Type B pancreatic cell (in vitro differentiated cells): ENCODE measurements at regions not wholly inside any gene's neighbourhood (a gene's known extent, or its start where the extent isn't known, plus 50 kb on each side); places are given as distances from the start of the nearest gene placed in this dataset.

Experiments used
- DNase-seq: peaks from one replicate; pipeline ENCODE4 v3.0.0; 2021; ENCODE audit warnings: mixed read lengths; ENCODE audit not compliant: unreplicated experiment; ENCODE audit errors: extremely low spot score
- H3K27ac Mint-ChIP-seq: 2 replicates; pipeline ENCODE4 v1.8.0; 2021; ENCODE audit warnings: mild to moderate bottlenecking, mixed read lengths
- H3K27me3 Mint-ChIP-seq: 2 replicates; pipeline ENCODE4 v1.8.0; 2021; ENCODE audit warnings: mixed read lengths
- H3K36me3 Mint-ChIP-seq: 2 replicates; pipeline ENCODE4 v1.8.0; 2021; ENCODE audit warnings: mixed read lengths
- H3K4me1 Mint-ChIP-seq: one replicate; pipeline ENCODE4 v1.8.0; 2021; ENCODE audit warnings: mixed read lengths; ENCODE audit not compliant: unreplicated experiment
- H3K4me3 Mint-ChIP-seq: 2 replicates; pipeline ENCODE4 v1.8.0; 2021; ENCODE audit warnings: mild to moderate bottlenecking, mixed read lengths
- H3K9me3 Mint-ChIP-seq: 2 replicates; pipeline ENCODE4 v1.8.0; 2021; ENCODE audit warnings: mixed read lengths
- TF ChIP-seq, protein P1 (sequence below): fragments of 200-600 bp; sonication (generic); conservative IDR thresholded peaks from 2 replicates; pipeline ENCODE4 v1.5.0; 2021; ENCODE audit warnings: antibody characterized with exemption, mild to moderate bottlenecking

DNA sequence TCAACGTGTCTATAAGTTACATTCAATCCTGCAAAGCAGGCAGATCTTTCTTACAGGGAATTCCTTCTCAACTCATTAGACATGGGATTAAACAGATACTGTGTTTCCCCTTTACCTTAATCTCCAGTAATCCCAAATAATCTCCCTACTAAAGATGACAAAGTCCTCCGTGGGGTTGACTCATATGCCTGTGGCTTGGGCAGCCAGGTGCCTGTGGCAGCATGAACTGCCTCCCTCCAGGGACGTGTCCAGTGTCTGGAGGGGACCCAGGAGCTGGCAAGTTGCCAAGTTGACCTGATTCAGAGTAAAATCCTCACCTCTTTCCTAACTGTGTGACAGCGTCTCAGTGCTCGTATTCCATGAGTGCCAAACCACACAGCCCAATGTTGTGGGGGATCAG is 94.6 kb upstream of the PTCH1 start:
- TF ChIP-seq, protein P1, sequence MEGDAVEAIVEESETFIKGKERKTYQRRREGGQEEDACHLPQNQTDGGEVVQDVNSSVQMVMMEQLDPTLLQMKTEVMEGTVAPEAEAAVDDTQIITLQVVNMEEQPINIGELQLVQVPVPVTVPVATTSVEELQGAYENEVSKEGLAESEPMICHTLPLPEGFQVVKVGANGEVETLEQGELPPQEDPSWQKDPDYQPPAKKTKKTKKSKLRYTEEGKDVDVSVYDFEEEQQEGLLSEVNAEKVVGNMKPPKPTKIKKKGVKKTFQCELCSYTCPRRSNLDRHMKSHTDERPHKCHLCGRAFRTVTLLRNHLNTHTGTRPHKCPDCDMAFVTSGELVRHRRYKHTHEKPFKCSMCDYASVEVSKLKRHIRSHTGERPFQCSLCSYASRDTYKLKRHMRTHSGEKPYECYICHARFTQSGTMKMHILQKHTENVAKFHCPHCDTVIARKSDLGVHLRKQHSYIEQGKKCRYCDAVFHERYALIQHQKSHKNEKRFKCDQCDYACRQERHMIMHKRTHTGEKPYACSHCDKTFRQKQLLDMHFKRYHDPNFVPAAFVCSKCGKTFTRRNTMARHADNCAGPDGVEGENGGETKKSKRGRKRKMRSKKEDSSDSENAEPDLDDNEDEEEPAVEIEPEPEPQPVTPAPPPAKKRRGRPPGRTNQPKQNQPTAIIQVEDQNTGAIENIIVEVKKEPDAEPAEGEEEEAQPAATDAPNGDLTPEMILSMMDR, result no peak
- Mint-ChIP-seq H3K9me3 (peaks cover 5% of the 10 kb centered on the region), H3K36me3 (no peaks in the 10 kb centered on the region), H3K27ac (no peak overlapping the region), H3K4me1 (peaks cover 19% of the 10 kb centered on the region), H3K27me3 (no peaks in the 10 kb centered on the region), H3K4me3 (no peak overlapping the region)
- no peak for DNase-seq

DNA sequence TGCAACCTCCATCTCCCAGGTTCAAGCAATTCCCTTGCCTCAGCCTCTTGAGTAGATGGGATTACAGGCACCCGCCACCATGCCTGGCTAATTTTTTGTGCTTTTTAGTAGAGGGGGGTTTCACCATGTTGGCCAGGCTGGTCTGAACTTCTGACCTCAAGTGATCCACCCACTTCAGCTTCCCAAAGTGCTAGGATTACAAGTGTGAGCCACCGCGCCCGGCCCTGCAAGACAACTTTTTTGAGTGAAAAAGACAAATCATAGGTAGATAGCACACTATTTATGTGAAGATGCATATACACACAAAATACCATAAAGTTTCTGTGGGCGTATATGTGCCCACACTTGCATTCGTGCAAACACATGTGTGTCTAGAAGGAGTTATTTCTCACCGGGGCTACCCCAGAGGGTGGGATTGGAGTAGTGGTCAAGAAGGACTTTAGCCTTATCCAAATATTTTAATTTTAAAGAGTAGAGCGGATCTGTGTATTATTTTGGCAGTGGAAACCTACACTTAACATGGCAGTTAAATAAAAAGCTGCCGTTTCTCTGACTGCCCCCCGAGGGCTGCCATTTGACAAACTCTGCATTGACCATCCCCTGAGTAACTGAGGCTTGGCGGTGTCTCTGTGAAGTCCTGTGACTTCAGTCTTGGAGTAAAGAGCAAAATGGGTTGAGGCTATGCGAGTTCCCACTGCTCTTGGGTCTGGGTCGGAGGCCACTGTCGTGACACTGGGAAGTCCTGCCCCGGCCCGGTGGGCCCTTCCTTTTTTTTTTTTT is 93.4 kb upstream of the PTCH1 start:
- Mint-ChIP-seq H3K4me3 (no peak overlapping the region), H3K27me3 (no peaks in the 10 kb centered on the region), H3K4me1 (peaks cover 28% of the 10 kb centered on the region), H3K36me3 (no peaks in the 10 kb centered on the region), H3K27ac (no peak overlapping the region), H3K9me3 (peaks cover 5% of the 10 kb centered on the region)
- TF ChIP-seq, protein P1, result no peak
- DNase-seq, result no peak

DNA sequence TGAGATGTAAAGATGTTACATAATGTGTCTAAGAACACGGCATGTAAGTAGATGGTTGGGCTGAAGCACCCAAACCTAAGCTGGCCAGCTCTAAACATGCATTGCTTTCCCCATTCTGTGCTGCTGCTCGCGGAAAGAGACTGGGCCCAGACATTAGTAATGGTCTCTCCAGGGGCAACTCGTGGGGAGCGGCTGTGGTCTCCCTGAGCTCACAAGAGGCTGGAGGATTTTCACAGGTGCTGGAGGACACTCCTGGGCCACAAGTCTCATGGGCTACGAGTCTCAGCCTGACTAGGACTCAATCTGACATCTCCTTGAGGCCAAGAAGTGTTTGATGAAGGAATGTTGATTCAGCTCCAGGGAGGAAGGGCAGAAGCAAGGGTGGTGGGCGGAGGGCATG is 92.7 kb upstream of the PTCH1 start:
- peaks cover 5% of the 10 kb centered on the region for H3K9me3 Mint-ChIP-seq
- no peak overlapping the region for H3K4me3 Mint-ChIP-seq
- TF ChIP-seq, protein P1, result no peak
- H3K27ac Mint-ChIP-seq, result no peak overlapping the region
- no peak for DNase-seq
- no peaks in the 10 kb centered on the region for H3K27me3 Mint-ChIP-seq
- H3K4me1 Mint-ChIP-seq, result peaks cover 33% of the 10 kb centered on the region
- no peaks in the 10 kb centered on the region for H3K36me3 Mint-ChIP-seq

DNA sequence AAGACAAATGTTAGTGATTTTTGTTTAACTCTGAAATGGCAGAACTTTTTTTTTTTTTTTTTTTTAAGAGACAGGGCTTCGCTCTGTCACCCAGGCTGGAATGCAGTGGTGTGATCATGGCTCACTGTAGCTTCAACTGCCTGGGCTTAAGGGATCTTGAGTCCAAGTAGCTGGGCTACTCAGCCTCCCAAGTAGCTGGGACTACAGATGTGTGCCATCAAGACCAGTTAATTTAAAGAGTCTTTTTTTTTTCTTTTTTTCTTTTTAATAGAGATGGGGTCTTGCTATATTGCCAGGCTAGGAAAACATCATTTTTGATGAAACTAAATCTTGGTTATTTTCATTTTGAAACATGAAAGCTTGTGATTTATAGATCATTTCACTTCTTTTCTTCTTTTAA is 91.6 kb upstream of the PTCH1 start:
- TF ChIP-seq, protein P1, result no peak
- H3K36me3 Mint-ChIP-seq, result no peaks in the 10 kb centered on the region
- no peak overlapping the region for H3K27ac Mint-ChIP-seq
- H3K9me3 Mint-ChIP-seq, result peaks cover 2% of the 10 kb centered on the region
- no peak for DNase-seq
- peaks cover 33% of the 10 kb centered on the region for H3K4me1 Mint-ChIP-seq
- H3K27me3 Mint-ChIP-seq, result no peaks in the 10 kb centered on the region
- no peak overlapping the region for H3K4me3 Mint-ChIP-seq

DNA sequence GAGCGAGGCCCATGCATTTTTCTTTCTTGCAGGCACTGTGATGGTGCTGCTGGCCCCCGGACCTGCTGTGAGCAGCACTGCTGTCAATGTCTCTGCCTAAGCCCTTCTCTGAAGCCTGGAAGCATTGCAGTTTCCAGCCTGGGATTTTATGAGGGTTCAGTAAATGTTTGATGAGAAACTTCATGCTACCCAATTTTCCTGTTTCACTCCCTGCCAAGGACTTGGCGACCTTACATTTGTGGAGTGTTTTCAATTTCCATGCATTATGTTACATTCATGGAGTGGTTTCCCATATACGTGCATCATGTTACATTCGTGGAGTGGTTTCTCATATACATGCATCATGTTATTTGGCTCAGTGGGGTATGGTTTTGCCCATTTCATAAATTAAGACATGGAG is 90.7 kb upstream of the PTCH1 start:
- Mint-ChIP-seq H3K4me1 (peaks cover 33% of the 10 kb centered on the region), H3K36me3 (no peaks in the 10 kb centered on the region), H3K27ac (peak overlapping the region; percentile 43), H3K4me3 (no peak overlapping the region), H3K27me3 (no peaks in the 10 kb centered on the region), H3K9me3 (no peaks in the 10 kb centered on the region)
- TF ChIP-seq, protein P1, result no peak
- no peak for DNase-seq
